ENCODE measurements at regions not wholly inside any gene's neighbourhood (a gene's known extent, or its start where the extent isn't known, plus 50 kb on each side); places are given as distances from the start of the nearest gene placed in this dataset.

- peak; percentile 57 for DNase-seq
Measured at GRCh38 chr15:97909291-97909891, 51.1 kb upstream of the ARRDC4 start.
